NB4 (cell line): ENCODE measurements at regions not wholly inside any gene's neighbourhood (a gene's known extent, or its start where the extent isn't known, plus 50 kb on each side); places are given as distances from the start of the nearest gene placed in this dataset.

ENCODE experiments used
- CTCF ChIP-seq: IDR thresholded peaks from one replicate; pipeline ENCODE4 v1.5.1; 2012; ENCODE audit warnings: low read depth, low read length
- MAX ChIP-seq: IDR thresholded peaks from 2 replicates; pipeline ENCODE4 v1.6.1; 2011; ENCODE audit warnings: low read depth, low read length
- MYC ChIP-seq: IDR thresholded peaks from 2 replicates; pipeline ENCODE4 v1.6.1; 2011; ENCODE audit warnings: low read depth, low read length
- POLR2A ChIP-seq: IDR thresholded peaks from 2 replicates; pipeline ENCODE4 v1.6.1; 2011; ENCODE audit warnings: mild to moderate bottlenecking; ENCODE audit not compliant: insufficient read length; ENCODE audit errors: extremely low read depth

- TF ChIP-seq CTCF (no peak), POLR2A (no peak), MAX (no peak), MYC (no peak)
Observed at GRCh38 chr7:3154317-3154716, 110.7 kb upstream of the CARD11 start.
